ENCODE measurements at regions not wholly inside any gene's neighbourhood (a gene's known extent, or its start where the extent isn't known, plus 50 kb on each side); places are given as distances from the start of the nearest gene placed in this dataset.

GRCh38 chr9:87323928-87324327 is 173.7 kb upstream of the DAPK1 start:
- Mint-ChIP-seq H3K4me3 (no peak overlapping the region), H3K36me3 (ENCODE audit: insufficient read depth in 1 of 3, low read depth in 3 of 3) (peaks cover 0 to 4% (median 2%) of the 10 kb centered on the region in 3 experiments; a peak in 2 of 7 replicates), H3K27me3 (ENCODE audit: low read depth) (peaks cover 4% of the 10 kb centered on the region), H3K9me3 (peaks cover 3 to 7% of the 10 kb centered on the region in 2 experiments; a peak in 4 of 5 replicates), H3K27ac (no peak overlapping the region), H3K4me1 (peaks cover 0 to 4% of the 10 kb centered on the region in 2 experiments; a peak in 2 of 4 replicates)
- Histone ChIP-seq H3K14ac (ENCODE audit: insufficient read depth, low read length) (no peak overlapping the region), H3K9me3 (ENCODE audit: control insufficient read depth, low read depth, low read length) (no peaks in the 10 kb centered on the region), H4K91ac (ENCODE audit: insufficient read length, low read depth, low read length) (no peak overlapping the region), H2AFZ (ENCODE audit: low read length) (no peak overlapping the region), H2BK20ac (ENCODE audit: low read depth, low read length, poor library complexity, severe bottlenecking) (no peak overlapping the region), H4K20me1 (ENCODE audit: control insufficient read depth, insufficient read depth, insufficient read length) (no peaks in the 10 kb centered on the region), H3K27ac (ENCODE audit: insufficient read length, low read depth, low read length) (no peak overlapping the region), H3K23ac (ENCODE audit: insufficient read length, low read depth, low read length) (no peak overlapping the region), H3K56ac (ENCODE audit: insufficient read length, low read depth, low read length) (no peak overlapping the region), H3K79me2 (ENCODE audit: insufficient read depth, low read length) (no peaks in the 10 kb centered on the region), H4K8ac (replicated peaks; ENCODE audit: insufficient read length, low read depth, low read length) (no peak overlapping the region), H2BK12ac (ENCODE audit: insufficient read length, low read depth, low read length) (no peak overlapping the region), H3K4ac (ENCODE audit: low read depth, low read length) (no peak overlapping the region), H3K18ac (ENCODE audit: insufficient read length, low read depth, low read length) (no peak overlapping the region), H3K4me1 (ENCODE audit: insufficient read depth, low read length) (no peaks in the 10 kb centered on the region), H2BK120ac (ENCODE audit: low read depth, low read length, poor library complexity, severe bottlenecking) (no peak overlapping the region), H2BK15ac (ENCODE audit: low read depth, low read length) (no peak overlapping the region), H3K9ac (ENCODE audit: extremely low read depth, insufficient read length, low read length) (no peak overlapping the region), H3K4me2 (ENCODE audit: insufficient read depth, insufficient read length, low read length) (no peak overlapping the region), H3T11ph (ENCODE audit: low read length) (no peak overlapping the region), H4K5ac (ENCODE audit: insufficient read length, low read depth, low read length) (no peak overlapping the region), H3K79me1 (ENCODE audit: insufficient read depth, low read depth, low read length, poor library complexity, severe bottlenecking) (no peaks in the 10 kb centered on the region), H2AK5ac (ENCODE audit: insufficient read length, low read length) (no peak overlapping the region), H2BK5ac (ENCODE audit: insufficient read length, low read length) (no peak overlapping the region), H3K27me3 (ENCODE audit: insufficient read depth, low read length) (no peaks in the 10 kb centered on the region), H3K23me2 (ENCODE audit: insufficient read length, low read depth, low read length, poor library complexity, severe bottlenecking) (no peaks in the 10 kb centered on the region)
- no peak for DNase-seq
- WGBS (ENCODE audit: extremely low coverage, insufficient read length, low lambda C conversion rate): no CpG with 5 or more reads among the region's 2 CpGs
- no peak for TF ChIP-seq CTCF (conservative IDR thresholded peaks at IDR 0.05)
